ENCODE measurements at regions not wholly inside any gene's neighbourhood (a gene's known extent, or its start where the extent isn't known, plus 50 kb on each side); places are given as distances from the start of the nearest gene placed in this dataset.

GRCh38 chr21:22955559-22955958 lies 1957.3 kb downstream of the NCAM2 start:
- no peak overlapping the region for H3K4me3 ChIP-seq (ENCODE audit: low read depth, low read length)
- no peak for TF ChIP-seq CTCF (IDR thresholded peaks at IDR 0.05; ENCODE audit: low read depth, low read length)

GRCh38 chr21:22961258-22961657 lies 1963.0 kb downstream of the NCAM2 start:
- TF ChIP-seq CTCF (IDR thresholded peaks at IDR 0.05; ENCODE audit: low read depth, low read length), result no peak
- H3K4me3 ChIP-seq (ENCODE audit: low read depth, low read length), result no peak overlapping the region

DNA sequence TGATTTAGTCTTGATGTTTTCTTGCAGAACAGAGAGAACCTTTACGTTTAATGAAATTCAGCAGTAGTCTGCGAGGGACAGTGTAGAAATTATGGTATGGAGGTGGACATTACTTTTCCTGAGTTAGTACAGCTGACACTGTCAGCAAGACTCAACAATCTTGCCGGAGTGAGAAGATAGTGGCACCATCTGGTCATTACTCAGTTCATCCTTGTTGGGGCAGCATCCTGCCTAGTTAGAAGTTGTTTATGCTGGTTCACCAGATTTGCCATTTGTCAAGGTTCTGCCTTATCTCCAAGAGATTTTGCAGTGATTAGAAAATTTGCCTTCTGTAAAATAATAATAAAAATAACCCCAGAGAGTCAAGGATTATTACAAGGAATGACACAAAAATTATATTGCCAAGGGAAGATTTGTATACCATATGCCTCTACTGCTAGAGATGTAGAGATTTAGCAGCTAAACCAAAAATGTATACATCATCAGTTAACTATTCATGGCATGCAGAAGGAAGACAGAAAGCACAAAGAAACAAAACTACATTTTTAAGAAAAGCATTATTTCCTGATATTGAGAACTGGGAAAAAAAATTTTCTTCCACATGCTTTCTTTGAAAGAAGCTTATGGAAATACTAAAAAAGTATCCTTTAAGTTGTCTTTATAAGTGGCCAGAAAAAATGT lies 1967.4 kb downstream of the NCAM2 start:
- no peak overlapping the region for H3K4me3 ChIP-seq (ENCODE audit: low read depth, low read length)
- TF ChIP-seq CTCF (IDR thresholded peaks at IDR 0.05; ENCODE audit: low read depth, low read length), result no peak

- TF ChIP-seq CTCF (IDR thresholded peaks at IDR 0.05; ENCODE audit: low read depth, low read length), result no peak
- no peak overlapping the region for H3K4me3 ChIP-seq (ENCODE audit: low read depth, low read length)
Measured at GRCh38 chr21:22981819-22982218, 1983.6 kb downstream of the NCAM2 start.

GRCh38 chr21:22993144-22993543 lies 1994.9 kb downstream of the NCAM2 start:
- no peak for TF ChIP-seq CTCF (IDR thresholded peaks at IDR 0.05; ENCODE audit: low read depth, low read length)
- H3K4me3 ChIP-seq (ENCODE audit: low read depth, low read length), result no peak overlapping the region

DNA sequence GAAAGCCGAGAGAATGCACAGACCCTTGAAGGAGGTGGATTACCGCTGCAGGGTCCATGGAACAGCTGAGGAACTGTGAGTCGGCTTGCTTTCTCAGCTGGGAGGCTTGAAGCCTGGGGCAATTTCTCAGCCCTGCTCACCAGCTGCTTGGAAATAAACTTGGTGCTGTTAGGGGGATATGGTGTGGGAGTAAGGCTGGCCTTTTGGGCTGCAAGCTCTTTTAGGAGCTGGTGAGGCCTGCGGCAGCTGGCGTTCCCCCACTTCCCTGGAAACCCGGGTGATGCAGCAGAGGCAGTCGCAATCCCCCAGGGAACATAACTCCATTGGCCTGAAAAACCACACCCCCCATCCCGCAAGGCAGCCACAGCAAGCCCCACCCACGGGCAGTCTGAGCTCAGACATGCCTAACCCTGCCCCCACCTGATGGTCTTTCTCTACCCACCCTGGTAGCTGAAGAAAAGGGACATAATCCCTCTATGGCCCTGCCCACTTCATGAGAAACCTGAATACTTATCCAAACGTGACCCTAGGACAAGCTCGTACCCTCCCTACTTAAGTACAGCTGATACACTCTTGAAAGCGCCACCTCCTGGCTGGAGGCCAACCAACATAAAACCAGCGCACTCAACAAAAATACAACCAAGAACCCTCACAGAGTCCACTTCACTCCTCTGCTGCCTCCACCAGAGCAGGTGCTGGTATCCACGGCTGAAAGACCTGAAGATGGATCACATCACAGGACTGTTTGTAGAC lies 1995.8 kb downstream of the NCAM2 start:
- TF ChIP-seq CTCF (IDR thresholded peaks at IDR 0.05; ENCODE audit: low read depth, low read length), result no peak
- no peak overlapping the region for H3K4me3 ChIP-seq (ENCODE audit: low read depth, low read length)

DNA sequence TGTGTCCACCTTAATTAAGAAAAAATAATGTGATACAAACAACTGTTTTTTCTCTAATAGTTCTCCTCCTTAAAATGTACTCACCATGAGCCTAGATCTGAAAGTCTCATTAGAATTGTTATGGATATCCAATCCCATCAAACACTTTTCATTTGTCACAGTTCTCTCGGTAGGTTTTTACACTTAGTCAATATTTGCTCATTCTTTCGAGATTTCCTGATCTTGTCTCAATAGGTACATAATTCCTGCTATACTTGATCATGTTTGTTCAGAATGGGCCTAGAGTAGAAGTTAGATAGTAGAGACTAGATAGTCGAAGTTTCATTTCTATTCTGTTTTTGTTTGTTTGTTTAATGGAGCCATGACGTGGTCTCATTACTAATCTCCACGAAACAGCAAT lies 2005.7 kb downstream of the NCAM2 start:
- no peak for TF ChIP-seq CTCF (IDR thresholded peaks at IDR 0.05; ENCODE audit: low read depth, low read length)
- no peak overlapping the region for H3K4me3 ChIP-seq (ENCODE audit: low read depth, low read length)

All from WI38 (cell line).